ENCODE measurements at regions not wholly inside any gene's neighbourhood (a gene's known extent, or its start where the extent isn't known, plus 50 kb on each side); places are given as distances from the start of the nearest gene placed in this dataset.

- Histone ChIP-seq H3K4me3 (no peak overlapping the region), H3K27ac (no peak overlapping the region), H3K4me1 (no peaks in the 10 kb centered on the region), H3K36me3 (no peaks in the 10 kb centered on the region), H3K9me3 (no peaks in the 10 kb centered on the region), H3K27me3 (no peaks in the 10 kb centered on the region)
- no peak for DNase-seq
- TF ChIP-seq POLR2A (IDR thresholded peaks at IDR 0.05), result no peak
- TF ChIP-seq, protein P1, sequence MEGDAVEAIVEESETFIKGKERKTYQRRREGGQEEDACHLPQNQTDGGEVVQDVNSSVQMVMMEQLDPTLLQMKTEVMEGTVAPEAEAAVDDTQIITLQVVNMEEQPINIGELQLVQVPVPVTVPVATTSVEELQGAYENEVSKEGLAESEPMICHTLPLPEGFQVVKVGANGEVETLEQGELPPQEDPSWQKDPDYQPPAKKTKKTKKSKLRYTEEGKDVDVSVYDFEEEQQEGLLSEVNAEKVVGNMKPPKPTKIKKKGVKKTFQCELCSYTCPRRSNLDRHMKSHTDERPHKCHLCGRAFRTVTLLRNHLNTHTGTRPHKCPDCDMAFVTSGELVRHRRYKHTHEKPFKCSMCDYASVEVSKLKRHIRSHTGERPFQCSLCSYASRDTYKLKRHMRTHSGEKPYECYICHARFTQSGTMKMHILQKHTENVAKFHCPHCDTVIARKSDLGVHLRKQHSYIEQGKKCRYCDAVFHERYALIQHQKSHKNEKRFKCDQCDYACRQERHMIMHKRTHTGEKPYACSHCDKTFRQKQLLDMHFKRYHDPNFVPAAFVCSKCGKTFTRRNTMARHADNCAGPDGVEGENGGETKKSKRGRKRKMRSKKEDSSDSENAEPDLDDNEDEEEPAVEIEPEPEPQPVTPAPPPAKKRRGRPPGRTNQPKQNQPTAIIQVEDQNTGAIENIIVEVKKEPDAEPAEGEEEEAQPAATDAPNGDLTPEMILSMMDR (IDR thresholded peaks at IDR 0.05), result no peak
- intact Hi-C loops (cut with DNase I; ENCODE audit: low total_unique reads), result no loop called here
These were observed 591.0 kb downstream of the ADGRL2 start for GRCh38 chr1:82391712-82392111.

DNA sequence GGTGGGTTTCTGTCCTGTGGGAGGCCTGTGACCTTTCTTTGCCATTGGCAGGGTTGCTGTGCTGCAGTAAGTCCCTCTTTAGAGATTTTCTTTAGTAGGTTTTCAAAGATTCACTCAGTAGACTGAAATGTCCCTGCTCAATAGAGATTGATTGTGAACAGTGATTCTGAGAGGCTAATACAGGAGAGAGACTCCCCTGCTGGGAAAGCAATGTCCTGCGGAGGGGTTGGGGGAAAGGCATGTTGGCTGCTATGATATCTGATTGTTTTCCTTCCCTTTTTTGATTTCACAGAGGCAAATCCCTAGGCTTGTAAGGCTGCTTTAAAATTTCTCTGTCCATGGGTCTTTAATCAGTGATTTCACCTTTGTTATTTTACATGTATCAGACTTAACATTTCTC lies 589.9 kb downstream of the ADGRL2 start:
- Histone ChIP-seq H3K27ac (no peak overlapping the region), H3K9me3 (no peaks in the 10 kb centered on the region), H3K27me3 (no peaks in the 10 kb centered on the region), H3K36me3 (no peaks in the 10 kb centered on the region), H3K4me3 (no peak overlapping the region), H3K4me1 (no peaks in the 10 kb centered on the region)
- DNase-seq, result no peak
- TF ChIP-seq POLR2A (IDR thresholded peaks at IDR 0.05), result no peak
- TF ChIP-seq, protein P1 (IDR thresholded peaks at IDR 0.05), result no peak
- intact Hi-C loops (cut with DNase I; ENCODE audit: low total_unique reads), result no loop called here

DNA sequence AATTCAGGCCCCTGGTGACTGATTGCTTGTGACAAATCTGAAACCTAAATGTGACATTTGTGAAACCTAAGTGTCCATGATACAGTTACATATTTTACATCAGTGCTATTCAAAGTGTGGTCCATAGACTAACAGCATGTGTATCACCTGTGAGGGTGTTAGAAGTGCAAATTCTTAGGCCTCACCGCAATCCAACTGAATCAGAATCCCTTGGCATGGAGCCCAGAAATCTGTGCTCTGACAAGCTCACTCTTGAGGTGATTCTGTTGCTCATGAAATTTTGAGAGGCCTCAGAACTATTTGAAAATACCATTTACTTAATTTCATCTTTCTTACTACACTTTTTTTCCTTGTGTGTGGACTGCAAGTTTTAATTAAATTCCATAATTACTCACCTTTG lies 587.9 kb downstream of the ADGRL2 start:
- Histone ChIP-seq H3K27me3 (no peaks in the 10 kb centered on the region), H3K27ac (no peak overlapping the region), H3K9me3 (no peaks in the 10 kb centered on the region), H3K4me1 (no peaks in the 10 kb centered on the region), H3K4me3 (no peak overlapping the region), H3K36me3 (no peaks in the 10 kb centered on the region)
- intact Hi-C loops (cut with DNase I; ENCODE audit: low total_unique reads), result no loop called here
- TF ChIP-seq, protein P1 (IDR thresholded peaks at IDR 0.05), result no peak
- TF ChIP-seq POLR2A (IDR thresholded peaks at IDR 0.05), result no peak
- DNase-seq, result no peak

DNA sequence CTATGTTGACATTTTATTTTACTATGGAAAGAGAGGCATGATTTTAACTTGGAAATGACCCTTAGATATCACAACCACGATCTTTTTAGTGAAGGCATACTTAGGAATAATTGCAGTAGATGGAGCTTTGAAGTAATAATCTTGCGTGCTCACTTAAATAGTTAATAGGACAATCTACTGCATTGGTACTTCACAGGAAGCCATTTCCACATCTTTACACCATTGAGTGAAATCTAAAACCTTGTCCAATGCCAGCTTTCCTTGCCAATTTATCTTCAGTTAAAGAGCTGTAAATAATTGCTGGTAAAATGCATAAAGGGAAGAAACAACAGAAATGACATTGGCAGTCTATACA lies 586.3 kb downstream of the ADGRL2 start:
- Histone ChIP-seq H3K27me3 (no peaks in the 10 kb centered on the region), H3K4me3 (no peak overlapping the region), H3K27ac (no peak overlapping the region), H3K36me3 (no peaks in the 10 kb centered on the region), H3K9me3 (no peaks in the 10 kb centered on the region), H3K4me1 (no peaks in the 10 kb centered on the region)
- intact Hi-C loops (cut with DNase I; ENCODE audit: low total_unique reads), result no loop called here
- TF ChIP-seq POLR2A (IDR thresholded peaks at IDR 0.05), result no peak
- TF ChIP-seq, protein P1 (IDR thresholded peaks at IDR 0.05), result no peak
- no peak for DNase-seq

GRCh38 chr1:82386365-82387011 lies 585.8 kb downstream of the ADGRL2 start:
- intact Hi-C loops (cut with DNase I; ENCODE audit: low total_unique reads), result no loop called here
- Histone ChIP-seq H3K4me1 (no peaks in the 10 kb centered on the region), H3K27me3 (no peaks in the 10 kb centered on the region), H3K27ac (no peak overlapping the region), H3K36me3 (no peaks in the 10 kb centered on the region), H3K9me3 (no peaks in the 10 kb centered on the region), H3K4me3 (no peak overlapping the region)
- no peak for DNase-seq
- no peak for TF ChIP-seq POLR2A (IDR thresholded peaks at IDR 0.05)
- TF ChIP-seq, protein P1 (IDR thresholded peaks at IDR 0.05), result no peak

All from uterus (tissue), 3 donors.